ENCODE measurements at regions not wholly inside any gene's neighbourhood (a gene's known extent, or its start where the extent isn't known, plus 50 kb on each side); places are given as distances from the start of the nearest gene placed in this dataset.
"Not testable (repeated sequence)": the region's sequence is repeated elsewhere in the genome, so short reads cannot be mapped to it uniquely, and the experiment has no call there.

DNA sequence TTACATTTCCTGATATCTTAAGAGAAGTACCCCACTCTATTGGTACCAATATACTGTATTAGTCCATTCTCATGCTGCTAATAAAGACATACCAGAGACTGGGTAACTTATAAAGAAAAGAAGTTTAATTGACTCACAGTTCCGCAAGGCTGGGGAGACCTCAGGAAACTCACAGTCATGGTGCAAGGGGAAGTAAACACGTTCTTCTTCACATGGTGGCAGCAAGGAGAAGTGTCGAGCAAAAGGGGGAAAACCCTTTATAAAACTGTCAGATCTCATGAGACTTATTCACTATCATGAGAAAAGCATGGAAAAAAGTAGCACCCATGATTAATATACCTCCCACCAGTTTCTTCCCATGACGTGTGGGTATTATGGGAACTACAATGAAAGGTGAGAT, 219.6 kb upstream of the FKBP1C start:
- TF ChIP-seq, protein P1, sequence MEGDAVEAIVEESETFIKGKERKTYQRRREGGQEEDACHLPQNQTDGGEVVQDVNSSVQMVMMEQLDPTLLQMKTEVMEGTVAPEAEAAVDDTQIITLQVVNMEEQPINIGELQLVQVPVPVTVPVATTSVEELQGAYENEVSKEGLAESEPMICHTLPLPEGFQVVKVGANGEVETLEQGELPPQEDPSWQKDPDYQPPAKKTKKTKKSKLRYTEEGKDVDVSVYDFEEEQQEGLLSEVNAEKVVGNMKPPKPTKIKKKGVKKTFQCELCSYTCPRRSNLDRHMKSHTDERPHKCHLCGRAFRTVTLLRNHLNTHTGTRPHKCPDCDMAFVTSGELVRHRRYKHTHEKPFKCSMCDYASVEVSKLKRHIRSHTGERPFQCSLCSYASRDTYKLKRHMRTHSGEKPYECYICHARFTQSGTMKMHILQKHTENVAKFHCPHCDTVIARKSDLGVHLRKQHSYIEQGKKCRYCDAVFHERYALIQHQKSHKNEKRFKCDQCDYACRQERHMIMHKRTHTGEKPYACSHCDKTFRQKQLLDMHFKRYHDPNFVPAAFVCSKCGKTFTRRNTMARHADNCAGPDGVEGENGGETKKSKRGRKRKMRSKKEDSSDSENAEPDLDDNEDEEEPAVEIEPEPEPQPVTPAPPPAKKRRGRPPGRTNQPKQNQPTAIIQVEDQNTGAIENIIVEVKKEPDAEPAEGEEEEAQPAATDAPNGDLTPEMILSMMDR (IDR thresholded peaks at IDR 0.05), result not testable (repeated sequence)
- not testable (repeated sequence) for TF ChIP-seq POLR2A (IDR thresholded peaks at IDR 0.05)
